MV-4-11 (cell line): ENCODE measurements at regions not wholly inside any gene's neighbourhood (a gene's known extent, or its start where the extent isn't known, plus 50 kb on each side); places are given as distances from the start of the nearest gene placed in this dataset.
"Not testable (repeated sequence)": the region's sequence is repeated elsewhere in the genome, so short reads cannot be mapped to it uniquely, and the experiment has no call there.

ENCODE experiments used
- DNase-seq: peaks from one replicate; lab custom pipeline; 2025; lab: John Stamatoyannopoulos, UW

- no peak for DNase-seq
These were observed 138.6 kb upstream of the FAM78B start for GRCh38 chr1:166305371-166305770.

- no peak for DNase-seq
These were observed 140.7 kb upstream of the FAM78B start for GRCh38 chr1:166307261-166308188.

DNA sequence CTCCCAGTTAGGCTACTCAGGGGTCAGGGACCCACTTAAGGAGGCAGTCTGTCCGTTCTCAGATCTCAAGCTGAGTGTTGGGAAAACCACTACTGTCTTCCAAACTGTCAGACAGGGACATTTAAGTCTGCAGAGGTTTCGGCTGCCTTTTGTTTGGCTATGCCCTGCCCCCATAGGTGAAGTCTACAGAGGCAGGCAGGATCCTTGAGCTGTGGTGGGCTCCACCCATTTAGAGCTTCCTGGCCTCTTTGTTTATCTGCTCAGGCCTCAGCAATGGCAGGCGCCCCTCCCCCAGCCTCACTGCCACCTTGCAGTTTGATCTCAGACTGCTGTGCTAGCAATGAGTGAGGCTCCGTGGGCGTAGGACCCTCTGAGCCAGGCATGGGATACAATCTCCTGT, 149.5 kb upstream of the FAM78B start:
- not testable (repeated sequence) for DNase-seq

GRCh38 chr1:166322470-166322869, 155.7 kb upstream of the FAM78B start:
- DNase-seq, result no peak

DNA sequence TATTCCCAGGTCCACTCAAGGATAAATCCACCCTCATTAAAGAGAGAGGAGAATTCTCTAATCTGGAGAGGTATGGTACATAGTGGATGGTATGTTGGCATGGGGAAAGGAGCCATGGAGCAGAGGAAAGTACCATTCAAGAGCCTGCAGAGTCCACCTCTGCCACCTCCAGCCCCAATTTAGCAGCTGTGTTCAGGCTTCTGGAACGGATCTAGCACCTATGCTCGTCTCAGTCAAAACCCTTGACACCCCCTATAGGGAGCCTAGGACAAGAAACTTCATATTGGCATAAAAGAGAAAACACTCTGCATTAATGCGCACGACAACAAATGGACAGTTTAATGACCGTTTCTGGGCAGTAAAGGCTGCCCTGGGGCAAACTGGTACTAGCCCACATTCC, 161.1 kb upstream of the FAM78B start:
- no peak for DNase-seq

- no peak for DNase-seq
These were observed 162.2 kb upstream of the FAM78B start for GRCh38 chr1:166328956-166329355.

DNA sequence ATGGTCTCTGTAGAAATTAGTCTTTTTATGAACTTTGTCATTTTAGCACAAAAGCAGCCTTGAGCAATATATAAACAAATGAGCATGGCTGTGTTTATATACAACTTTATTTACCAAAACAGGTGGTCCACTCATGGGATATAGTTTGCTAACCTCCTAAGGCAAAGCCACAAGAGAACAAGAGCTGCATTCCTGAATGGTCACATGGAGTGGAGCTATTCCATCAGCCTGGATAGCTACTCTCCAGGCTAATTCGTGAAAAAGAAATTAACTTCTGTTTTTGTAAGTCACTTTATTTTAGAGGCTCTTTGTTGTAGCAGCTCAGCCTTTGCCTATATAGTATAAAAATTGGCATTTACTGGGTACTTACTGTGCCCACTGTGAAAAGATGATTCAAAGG, 163.3 kb upstream of the FAM78B start:
- no peak for DNase-seq

- DNase-seq, result no peak
These were observed 171.3 kb upstream of the FAM78B start for GRCh38 chr1:166338105-166338504.

DNA sequence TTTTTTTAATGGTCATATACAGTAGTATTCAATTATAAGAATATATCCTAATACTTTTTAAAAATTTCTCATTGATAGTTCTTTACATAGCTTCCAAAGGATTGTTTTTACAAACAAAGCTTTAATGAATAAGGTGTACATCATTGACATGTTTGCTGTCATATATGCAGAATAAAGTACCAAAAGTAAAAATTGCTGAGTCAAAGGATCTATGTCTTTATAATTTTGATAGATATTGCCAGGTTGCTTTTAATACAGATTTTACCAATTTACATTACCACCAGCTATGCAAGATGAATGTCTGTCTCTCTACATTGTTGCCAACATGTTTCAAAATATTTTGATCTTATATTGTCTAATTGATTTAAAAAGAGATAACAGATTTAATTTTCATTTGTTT, 173.9 kb upstream of the FAM78B start:
- DNase-seq, result no peak

- DNase-seq, result no peak
These were observed 176.5 kb upstream of the FAM78B start for GRCh38 chr1:166343276-166343675.

- DNase-seq, result no peak
These were observed 183.7 kb upstream of the FAM78B start for GRCh38 chr1:166350490-166350889.

- no peak for DNase-seq
These were observed 184.9 kb upstream of the FAM78B start for GRCh38 chr1:166351676-166352075.

DNA sequence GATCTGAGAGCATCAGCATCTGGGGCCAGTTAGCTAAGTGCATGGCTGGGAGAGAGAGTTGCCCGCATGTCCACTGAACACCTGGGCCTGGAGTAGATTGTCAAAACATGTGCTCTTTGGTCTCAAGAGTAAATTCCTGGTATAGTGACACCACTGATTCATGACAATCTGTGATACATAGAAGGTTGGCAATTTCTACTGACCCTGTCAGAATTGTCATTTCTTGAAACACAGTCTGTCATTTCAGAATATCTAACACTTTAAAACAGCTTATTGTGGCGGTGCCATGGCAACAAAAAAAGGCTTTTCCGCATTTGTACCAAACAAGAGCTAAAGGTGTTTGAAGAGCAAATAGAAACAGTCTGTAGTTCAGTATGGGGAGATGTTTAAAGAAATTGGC, 186.4 kb upstream of the FAM78B start:
- DNase-seq, result no peak

- no peak for DNase-seq
These were observed 187.6 kb upstream of the FAM78B start for GRCh38 chr1:166354406-166354805.

- no peak for DNase-seq
These were observed 198.3 kb upstream of the FAM78B start for GRCh38 chr1:166365081-166365480.

- DNase-seq, result no peak
These were observed 201.2 kb upstream of the FAM78B start for GRCh38 chr1:166368030-166368429.

GRCh38 chr1:166377896-166378295, 211.1 kb upstream of the FAM78B start:
- DNase-seq, result no peak

- DNase-seq, result no peak
These were observed 212.0 kb upstream of the FAM78B start for GRCh38 chr1:166378805-166379204.

- no peak for DNase-seq
These were observed 212.6 kb upstream of the FAM78B start for GRCh38 chr1:166379447-166379846.

DNA sequence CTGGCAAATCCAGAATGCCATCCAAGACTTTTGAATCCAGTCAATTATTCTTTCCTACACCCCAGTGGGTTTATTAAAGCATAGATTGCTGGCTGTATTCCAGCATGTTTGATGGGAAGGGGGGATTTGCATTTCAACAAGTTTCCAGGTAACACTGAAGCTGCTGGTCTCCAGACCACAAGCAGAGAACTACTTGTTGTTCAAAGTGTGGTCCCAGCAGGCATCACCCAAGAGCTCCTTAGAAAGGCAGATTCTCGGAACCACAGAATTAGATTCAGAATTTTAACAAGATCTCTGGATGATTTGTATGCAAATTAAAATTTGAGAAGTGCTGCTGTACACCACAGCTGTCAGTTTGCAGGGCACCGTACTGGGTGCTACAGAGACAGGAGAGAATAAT, 216.3 kb upstream of the FAM78B start:
- DNase-seq, result no peak

GRCh38 chr1:166383635-166384346, 217.0 kb upstream of the FAM78B start:
- DNase-seq, result no peak

DNA sequence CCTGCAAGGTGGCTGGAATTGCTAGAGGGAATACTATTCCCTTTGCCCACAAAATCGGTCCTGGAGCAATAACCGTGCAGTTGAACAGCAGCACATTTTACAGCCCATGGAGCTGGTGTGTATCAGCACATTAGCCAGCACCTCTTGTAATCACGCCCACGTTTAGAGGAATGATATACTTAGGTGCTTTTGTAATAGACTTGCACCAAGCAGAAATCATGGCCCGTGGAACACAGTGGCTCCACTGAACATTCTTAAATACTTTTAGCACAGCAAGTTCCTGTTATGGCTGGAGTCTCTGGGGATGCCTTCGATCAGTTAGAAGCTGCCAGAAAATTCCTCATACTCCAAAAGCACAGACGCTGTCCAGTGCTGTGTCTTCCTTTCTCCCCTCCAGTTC, 218.1 kb upstream of the FAM78B start:
- no peak for DNase-seq

DNA sequence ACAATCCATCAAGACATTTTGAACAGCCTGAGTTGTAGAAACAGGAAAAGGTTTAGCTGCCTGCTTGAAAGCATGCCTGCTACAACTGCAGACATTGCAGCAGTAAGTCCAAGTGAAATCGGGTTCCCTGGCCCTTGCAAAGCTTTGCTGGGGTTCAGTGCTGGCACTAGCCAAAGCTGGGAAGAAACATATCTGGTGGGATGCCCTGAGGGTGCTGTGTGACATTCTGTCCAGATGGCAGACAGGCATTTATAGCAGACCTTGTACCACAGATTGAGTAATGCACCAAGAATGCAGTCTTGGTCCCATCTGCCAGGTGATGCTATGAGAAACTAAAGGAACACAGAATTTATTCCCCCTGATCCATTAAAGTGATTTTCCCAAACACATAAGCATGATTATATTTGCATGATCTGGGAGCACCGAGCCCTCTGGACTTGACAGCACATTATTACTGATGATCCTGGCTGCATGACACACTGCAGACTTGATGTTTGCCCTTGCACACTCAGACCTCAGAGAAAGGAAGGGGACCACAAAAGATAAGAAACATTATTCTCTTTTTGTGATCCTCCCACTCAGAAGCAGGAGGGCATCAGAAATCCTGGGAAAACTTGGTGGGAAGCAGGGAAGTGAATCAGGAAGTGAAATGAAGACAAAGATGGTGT, 223.7 kb upstream of the FAM78B start:
- DNase-seq, result no peak
